ENCODE measurements at regions not wholly inside any gene's neighbourhood (a gene's known extent, or its start where the extent isn't known, plus 50 kb on each side); places are given as distances from the start of the nearest gene placed in this dataset.
"Not testable (repeated sequence)": the region's sequence is repeated elsewhere in the genome, so short reads cannot be mapped to it uniquely, and the experiment has no call there.

DNA sequence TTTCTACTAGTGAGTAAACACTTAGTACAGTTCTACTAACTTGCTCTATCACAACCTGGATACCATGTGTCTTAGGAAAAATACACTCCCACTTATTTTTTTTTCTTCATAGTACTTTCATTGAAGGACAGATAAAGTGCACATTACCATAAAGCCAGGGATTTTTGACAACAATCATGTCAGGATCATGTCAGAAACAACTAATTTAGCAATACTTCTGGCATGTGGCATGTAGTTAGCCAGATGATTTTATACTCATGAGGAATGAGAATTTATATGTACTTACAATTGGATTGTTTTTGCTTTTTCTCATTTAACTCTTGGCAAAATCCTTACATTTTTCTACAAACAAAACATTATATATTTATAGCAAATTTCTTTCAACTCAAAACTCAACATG, 630.7 kb upstream of the GRM3 start:
- DNase-seq (ENCODE audit: low read depth, low spot score), result no peak

- no peak for DNase-seq (ENCODE audit: low read depth, low spot score)
Measured at GRCh38 chr7:86008898-86009297, 634.8 kb upstream of the GRM3 start.

GRCh38 chr7:86006909-86007308, 636.8 kb upstream of the GRM3 start:
- DNase-seq (ENCODE audit: low read depth, low spot score), result no peak

GRCh38 chr7:86002858-86003257, 640.9 kb upstream of the GRM3 start:
- no peak for DNase-seq (ENCODE audit: low read depth, low spot score)

DNA sequence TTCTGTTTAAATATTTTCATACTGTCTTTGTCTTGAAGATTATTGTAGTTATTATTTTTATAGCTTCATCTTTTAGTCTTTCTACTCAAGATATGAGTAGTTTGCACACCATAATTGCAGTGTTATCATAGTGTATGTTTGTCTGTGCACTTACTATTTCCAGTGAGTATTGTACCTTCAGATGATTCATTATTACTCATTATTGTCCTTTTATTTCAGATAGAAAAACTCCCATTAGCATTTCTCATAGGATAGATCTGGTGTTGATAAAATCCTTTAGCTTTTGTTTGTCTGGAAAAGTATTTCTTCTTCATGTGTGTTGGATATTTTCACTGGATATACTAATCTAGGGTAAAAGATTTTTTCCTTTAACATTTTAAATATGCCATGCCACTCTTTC, 646.2 kb upstream of the GRM3 start:
- no peak for DNase-seq (ENCODE audit: low read depth, low spot score)

- no peak for DNase-seq (ENCODE audit: low read depth, low spot score)
Measured at GRCh38 chr7:85995101-85995500, 648.6 kb upstream of the GRM3 start.

DNA sequence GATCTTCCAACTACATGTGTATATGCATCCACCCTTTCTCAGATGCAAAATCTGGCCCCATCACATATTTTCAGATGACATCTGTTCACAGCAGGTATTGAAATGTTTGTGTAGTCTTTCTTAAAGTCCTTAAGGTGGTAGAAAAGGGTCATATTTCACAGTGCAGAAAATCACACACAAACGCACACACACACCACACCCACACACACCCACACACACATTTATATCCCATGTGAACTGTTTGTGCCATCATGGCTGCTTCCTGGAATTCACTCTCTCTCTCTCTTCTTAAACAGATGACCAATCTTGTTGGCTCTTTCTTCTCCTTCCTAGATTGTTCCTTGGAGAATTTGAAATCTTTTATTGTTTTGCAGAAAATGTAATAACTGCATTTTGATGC, 663.0 kb upstream of the GRM3 start:
- DNase-seq (ENCODE audit: low read depth, low spot score), result no peak

DNA sequence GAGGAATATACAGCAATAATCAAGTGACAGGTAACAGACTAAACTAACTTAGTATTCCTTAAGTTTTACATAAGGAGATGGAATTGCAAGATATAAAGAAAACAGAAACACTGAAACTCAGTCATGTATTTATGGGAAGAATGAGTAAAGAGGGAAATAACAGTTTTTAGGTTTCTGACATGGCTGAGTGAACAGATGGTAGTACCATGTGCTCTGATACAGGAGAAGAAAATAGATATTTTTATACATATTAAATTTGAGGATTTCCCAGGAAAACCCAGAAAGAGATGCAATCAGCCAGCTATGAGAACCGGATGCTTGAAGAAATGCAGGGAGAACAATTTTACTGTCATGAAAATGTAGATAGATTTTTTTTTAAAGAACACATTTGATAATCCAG, 669.5 kb upstream of the GRM3 start:
- DNase-seq (ENCODE audit: low read depth, low spot score), result no peak

DNA sequence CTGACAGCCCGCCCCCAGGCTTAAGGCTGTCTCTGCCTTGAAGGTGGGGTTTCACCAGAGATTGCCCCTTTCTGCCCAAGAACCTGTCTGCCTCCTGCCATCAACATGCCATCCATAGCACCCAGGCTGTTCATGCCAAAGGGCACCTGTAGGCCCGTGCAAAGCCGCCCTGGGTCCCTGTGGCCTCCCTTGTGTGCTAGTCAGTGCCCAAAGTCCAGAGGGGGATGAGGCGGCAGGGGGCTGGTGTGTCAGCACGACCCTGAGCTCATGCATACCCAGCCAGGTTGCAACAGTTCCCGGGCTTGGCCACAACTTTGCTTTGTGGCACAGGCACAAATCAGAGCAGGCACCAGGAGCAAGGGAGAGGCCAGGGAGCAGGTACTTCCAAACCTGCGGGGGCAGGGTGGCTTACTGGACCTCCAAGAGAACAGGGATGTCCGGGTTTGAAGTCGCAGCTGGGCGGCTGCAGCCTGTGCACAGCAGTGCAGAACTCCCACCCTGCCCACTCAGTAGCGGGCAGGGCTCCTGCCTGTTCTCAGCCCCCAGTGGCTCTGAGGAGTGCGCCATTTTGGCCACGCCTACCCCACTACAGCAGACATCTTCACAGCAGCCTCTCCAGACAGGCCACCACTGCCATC, 671.1 kb upstream of the GRM3 start:
- DNase-seq (ENCODE audit: low read depth, low spot score), result no peak

GRCh38 chr7:85954961-85955360, 688.7 kb upstream of the GRM3 start:
- DNase-seq (ENCODE audit: low read depth, low spot score), result no peak

DNA sequence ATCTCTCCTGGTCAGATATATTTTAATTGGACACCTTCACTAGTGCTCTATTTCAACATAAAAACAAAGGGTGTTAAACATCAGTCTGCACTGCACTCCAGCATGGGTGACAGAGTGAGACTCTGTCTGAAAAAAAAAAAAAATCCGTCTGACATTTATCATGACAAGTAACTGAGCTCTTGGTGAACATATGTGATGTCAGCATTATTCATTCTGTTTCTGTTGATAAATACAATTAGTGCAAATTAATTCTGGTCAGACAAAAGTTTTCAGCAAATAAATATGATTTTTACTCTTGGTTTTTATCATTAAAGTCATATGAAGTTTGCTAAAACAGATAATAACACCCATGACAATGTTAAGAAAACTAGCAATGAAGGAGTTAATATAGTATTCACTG, 692.8 kb upstream of the GRM3 start:
- DNase-seq (ENCODE audit: low read depth, low spot score), result no peak

DNA sequence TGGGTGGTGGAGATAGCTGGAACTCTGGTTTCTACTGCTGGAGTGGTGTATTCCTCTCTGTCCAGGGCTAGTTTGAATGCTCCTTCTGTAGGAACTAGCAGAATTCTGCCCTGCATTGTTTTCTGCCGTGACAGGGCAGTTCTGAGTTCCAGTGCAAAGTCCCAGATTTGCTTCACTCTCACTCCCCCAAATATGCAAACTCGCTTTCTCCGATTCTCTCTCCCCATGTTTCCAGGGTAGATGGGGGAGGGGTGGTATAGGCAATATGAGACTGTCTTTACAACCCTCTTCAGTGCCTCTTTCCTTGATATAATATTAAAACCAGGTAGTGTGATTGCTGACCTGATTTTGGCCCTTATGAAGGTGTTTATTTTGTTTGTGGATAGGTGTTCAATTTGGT, 693.3 kb upstream of the GRM3 start:
- no peak for DNase-seq (ENCODE audit: low read depth, low spot score)

DNA sequence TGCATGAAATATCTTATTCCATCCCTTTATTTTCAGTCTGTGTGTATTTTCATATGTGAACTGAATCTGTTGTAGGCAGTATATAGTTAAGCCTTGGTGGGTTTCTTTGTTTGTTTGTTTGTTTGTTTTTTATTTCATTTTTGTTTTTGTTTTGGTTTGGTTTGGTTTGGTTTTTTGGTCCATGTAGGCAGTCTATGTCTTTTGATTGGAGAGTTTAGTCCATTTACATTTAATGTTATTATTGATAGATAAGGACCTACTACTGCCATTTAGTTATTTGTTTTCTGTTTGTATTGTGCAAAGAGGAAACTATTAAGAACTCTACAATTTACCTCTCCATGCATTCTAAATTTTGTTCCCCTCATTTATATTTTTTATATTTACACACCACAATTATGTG, 695.9 kb upstream of the GRM3 start:
- no peak for DNase-seq (ENCODE audit: low read depth, low spot score)

DNA sequence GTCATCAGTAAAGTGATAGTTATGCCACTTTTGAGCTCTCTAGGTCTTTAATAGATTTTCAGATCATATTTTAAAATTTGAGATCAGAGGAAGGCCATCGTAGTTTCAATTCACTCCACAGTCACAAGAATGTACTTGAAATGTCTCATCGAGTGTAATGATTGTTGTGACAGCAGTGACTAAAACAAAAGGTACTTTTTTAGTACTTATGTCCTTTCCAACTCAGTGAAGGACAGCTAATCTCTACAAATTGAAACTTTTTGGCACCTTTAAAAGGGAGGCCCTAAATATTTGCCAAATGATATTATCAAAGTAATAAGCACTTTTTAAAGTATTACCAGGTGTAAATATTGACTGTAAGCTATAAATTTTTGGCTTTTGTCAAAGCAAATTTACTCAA, 702.9 kb upstream of the GRM3 start:
- no peak for DNase-seq (ENCODE audit: low read depth, low spot score)

- DNase-seq (ENCODE audit: low read depth, low spot score), result no peak
Measured at GRCh38 chr7:85931919-85932318, 711.8 kb upstream of the GRM3 start.

DNA sequence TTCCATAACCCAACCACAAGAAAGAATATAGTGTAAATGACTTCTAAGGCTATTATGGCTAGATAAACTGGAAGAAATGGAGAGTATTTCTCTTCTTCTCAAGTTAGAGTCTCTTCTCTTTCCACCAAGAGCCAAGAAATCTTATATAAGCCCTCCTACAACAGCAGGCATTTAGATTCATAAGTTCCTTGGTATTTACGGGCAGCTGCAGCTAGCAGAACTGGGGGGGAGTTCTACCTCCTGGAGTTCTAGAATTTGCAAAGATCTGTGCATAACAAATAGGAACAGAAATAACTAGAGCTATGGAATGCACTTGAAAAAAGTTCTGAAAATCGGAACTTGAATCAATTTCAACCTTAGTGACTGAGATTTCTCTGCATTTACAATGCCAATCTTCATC, 715.2 kb upstream of the GRM3 start:
- no peak for DNase-seq (ENCODE audit: low read depth, low spot score)

DNA sequence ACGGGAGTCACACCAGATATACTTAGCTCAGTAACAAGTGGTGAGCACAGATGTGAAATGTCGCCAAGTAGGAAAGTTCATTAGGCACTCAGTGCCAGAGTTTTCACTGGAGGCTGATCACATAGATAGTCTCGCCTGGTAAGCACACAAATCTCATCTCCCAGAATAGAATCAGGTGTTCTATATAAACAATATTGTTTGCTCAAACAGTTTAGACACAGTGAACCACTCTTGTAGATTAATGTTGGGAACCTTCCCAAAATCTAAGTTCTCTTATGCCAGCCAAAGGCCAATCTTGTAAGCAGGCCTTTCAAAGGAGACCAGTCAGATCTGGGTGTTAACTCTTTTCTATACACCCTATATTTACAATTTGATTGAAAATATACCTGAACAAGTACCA, 716.5 kb upstream of the GRM3 start:
- DNase-seq (ENCODE audit: low read depth, low spot score), result no peak

DNA sequence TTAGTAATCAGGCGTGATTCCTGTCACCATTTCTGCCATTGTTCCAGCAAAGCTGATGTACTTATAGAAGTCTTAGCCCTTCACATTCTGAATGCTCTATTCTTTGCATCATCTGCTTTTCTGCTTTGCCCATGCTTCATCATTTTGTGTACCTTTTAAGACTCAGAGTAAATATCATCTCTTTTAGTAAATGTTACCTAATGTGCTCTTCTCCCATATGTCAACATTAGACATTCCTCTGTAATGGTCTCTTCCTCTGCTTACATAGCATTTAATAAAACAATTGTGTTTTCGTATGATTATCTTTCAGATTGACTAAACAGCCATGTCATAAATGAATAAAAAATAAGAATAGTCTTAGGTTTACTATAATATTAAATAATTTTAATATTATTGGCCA, 719.6 kb upstream of the GRM3 start:
- DNase-seq (ENCODE audit: low read depth, low spot score), result no peak

DNA sequence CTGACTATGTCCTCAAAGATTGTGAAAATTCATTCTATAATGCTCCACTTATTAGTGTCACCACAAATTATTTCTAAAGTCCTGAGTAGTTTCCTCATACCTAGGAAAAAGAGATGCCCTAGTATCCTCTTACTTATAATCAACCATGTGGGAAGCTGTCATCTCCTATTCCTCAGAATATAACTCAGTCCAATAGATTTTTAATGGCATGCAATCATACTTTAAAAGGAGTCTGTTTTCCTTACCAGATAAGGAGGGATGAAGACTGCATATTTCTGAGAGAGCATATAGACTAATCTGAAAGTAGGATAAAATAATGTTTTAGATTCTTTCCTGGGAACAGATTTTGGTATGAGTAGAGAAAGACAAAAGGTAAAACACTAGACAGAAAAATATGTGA, 727.7 kb upstream of the GRM3 start:
- no peak for DNase-seq (ENCODE audit: low read depth, low spot score)

DNA sequence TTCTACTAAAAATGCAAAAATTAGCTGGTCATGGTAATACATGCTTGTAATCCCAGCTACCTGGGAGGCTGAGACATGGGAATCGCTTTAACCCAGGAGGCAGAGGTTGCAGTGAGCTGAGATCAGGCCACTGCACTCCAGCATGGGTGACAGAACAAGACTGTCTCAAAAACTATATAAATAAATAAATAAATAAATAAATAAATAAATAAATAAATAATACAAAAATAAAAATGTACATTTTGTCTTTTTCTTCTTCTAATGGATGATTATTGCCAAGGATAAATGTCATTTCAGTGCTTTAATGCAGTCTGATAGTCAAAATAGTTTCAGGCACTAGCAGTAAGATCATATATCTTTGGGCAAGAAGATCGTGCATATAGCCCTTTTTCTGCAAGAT, 727.6 kb upstream of the SEMA3D start:
- DNase-seq (ENCODE audit: low read depth, low spot score), result no peak

DNA sequence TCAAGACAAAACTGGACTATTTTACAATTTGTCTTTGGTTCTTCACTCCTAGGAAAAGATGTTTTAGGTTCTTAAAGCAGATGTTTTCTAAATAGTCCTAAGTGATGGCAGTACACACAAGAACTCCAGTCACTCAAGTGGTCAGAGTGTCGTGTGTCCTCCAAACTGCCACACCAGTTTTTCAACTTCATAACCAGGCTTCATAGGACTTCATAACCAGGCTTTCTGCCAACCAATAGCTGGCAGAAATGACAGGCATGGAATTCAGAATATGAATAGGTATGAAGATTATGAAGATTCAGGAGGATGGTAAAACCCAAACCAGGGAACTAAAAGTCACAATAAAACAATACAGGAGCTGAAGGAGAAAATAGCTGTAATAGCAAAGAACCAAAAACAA, 721.2 kb upstream of the SEMA3D start:
- DNase-seq (ENCODE audit: low read depth, low spot score), result no peak

DNA sequence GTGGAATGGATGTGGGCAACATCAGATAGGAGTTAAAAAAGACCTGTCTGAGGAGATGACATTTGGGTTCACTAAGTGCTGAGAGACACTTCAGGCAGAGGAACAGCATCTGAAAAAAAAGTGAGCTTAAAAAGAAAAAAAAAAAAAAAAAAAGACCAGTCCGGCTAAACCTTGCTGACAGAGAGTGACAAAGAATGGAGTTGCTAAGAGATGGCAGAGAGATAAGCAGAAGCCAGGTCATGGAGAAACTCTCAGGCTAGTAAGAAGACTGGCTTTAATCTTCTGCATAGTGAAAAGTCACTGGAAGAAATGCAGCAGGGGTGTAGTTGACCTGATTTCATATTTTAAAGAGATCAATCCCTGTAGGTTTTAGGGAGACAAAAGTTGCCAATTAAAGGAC, 711.1 kb upstream of the SEMA3D start:
- no peak for DNase-seq (ENCODE audit: low read depth, low spot score)

GRCh38 chr7:85896531-85896930, 709.7 kb upstream of the SEMA3D start:
- no peak for DNase-seq (ENCODE audit: low read depth, low spot score)

DNA sequence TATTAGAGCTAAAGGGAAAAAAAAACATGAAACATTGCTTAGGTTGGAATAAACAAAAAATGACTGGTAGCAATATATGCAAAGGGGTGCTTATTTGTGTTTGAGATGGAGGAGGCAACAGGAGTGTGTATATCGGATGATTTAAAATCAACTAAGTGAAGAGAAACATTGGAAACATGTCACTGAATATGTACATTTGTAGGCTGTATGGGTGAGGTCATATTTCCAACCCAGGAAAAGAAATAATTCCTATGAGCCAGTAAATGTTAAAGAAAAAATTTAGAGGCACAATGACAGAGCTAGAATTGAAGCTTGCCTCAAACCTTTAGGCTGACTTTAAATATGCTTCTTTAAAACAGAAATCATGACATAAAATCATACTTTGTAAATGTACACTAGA, 709.0 kb upstream of the SEMA3D start:
- no peak for DNase-seq (ENCODE audit: low read depth, low spot score)

- not testable (repeated sequence) for DNase-seq (ENCODE audit: low read depth, low spot score)
Measured at GRCh38 chr7:85891900-85892299, 705.0 kb upstream of the SEMA3D start.

All from ELF-1 (cell line).